ENCODE measurements at regions not wholly inside any gene's neighbourhood (a gene's known extent, or its start where the extent isn't known, plus 50 kb on each side); places are given as distances from the start of the nearest gene placed in this dataset.

GRCh38 chr2:182650704-182651103 lies 65.4 kb upstream of the DNAJC10 start:
- TF ChIP-seq CTCF (conservative IDR thresholded peaks at IDR 0.05; ENCODE audit: low read length) (peak; percentile 68), EZH2phosphoT487 (IDR thresholded peaks at IDR 0.05; ENCODE audit: borderline replicate concordance) (no peak)
